ENCODE measurements at regions not wholly inside any gene's neighbourhood (a gene's known extent, or its start where the extent isn't known, plus 50 kb on each side); places are given as distances from the start of the nearest gene placed in this dataset.

DNA sequence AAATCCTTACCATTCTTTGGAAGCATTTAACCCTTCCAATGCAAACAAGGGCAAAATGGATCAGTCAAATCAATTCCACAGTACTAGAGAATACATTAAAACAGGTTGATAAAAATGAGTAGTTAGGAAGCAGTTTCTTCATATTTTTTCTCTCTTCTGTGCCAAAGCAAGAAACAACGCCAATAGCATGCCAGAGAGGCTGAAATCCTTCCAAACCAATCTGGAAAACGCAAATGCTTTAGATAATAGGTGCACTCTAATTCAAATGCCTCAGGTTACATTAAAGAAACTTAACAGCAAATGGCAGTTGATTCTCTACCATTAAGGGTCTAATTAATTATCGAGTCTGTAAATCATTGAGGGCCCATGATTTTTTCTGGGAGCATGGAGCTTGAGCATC lies 755.2 kb downstream of the C6orf118 start:
- Histone ChIP-seq H3K4me3 (ENCODE audit: low read depth, low read length) (no peak overlapping the region), H3K4me1 (no peaks in the 10 kb centered on the region), H3K27me3 (no peaks in the 10 kb centered on the region), H3K36me3 (no peaks in the 10 kb centered on the region), H3K9me3 (no peaks in the 10 kb centered on the region)
- DNase-seq = no peak
- TF ChIP-seq, protein P1, sequence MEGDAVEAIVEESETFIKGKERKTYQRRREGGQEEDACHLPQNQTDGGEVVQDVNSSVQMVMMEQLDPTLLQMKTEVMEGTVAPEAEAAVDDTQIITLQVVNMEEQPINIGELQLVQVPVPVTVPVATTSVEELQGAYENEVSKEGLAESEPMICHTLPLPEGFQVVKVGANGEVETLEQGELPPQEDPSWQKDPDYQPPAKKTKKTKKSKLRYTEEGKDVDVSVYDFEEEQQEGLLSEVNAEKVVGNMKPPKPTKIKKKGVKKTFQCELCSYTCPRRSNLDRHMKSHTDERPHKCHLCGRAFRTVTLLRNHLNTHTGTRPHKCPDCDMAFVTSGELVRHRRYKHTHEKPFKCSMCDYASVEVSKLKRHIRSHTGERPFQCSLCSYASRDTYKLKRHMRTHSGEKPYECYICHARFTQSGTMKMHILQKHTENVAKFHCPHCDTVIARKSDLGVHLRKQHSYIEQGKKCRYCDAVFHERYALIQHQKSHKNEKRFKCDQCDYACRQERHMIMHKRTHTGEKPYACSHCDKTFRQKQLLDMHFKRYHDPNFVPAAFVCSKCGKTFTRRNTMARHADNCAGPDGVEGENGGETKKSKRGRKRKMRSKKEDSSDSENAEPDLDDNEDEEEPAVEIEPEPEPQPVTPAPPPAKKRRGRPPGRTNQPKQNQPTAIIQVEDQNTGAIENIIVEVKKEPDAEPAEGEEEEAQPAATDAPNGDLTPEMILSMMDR (IDR thresholded peaks at IDR 0.05; ENCODE audit: low read depth, low read length) = no peak

DNA sequence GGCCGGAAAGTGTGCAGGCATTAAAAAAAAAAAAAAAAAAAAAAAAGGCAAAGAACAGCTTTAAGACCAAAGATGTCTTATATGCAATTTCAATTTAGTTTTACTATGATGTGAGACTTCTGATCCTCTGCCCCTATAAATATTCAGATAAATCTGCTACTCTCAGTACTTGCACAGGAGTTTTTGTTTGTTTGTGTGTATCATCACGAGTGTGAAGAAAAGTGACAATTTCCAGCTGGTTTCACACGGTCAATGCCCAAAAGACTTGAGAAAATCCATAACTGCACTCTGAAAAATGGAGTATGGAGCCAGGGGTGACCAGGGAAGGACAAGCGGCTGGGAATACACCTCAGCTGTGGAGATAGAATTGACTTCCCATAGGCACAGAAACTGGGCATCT lies 757.7 kb downstream of the C6orf118 start:
- no peak for DNase-seq
- Histone ChIP-seq H3K36me3 (no peaks in the 10 kb centered on the region), H3K4me1 (no peaks in the 10 kb centered on the region), H3K27me3 (no peaks in the 10 kb centered on the region), H3K9me3 (no peaks in the 10 kb centered on the region), H3K4me3 (ENCODE audit: low read depth, low read length) (no peak overlapping the region)
- TF ChIP-seq, protein P1 (IDR thresholded peaks at IDR 0.05; ENCODE audit: low read depth, low read length) = no peak

DNA sequence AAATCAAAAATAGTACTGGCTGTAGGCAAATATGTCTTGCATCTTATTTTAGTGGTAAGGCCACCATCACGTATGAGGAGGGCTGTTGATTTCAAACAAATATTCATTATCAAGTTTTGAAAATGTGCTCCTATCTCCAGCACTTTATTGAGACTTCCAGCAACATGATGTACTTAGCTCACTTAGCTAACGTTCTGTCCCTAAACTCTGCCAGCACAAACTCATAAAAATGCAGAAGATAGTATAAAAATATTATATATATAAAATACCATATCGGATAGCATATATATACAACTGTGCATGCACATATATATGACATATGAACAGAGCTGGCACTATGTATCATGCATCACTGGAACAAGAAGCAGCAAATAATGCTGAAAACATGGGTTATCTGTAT lies 762.3 kb downstream of the C6orf118 start:
- Histone ChIP-seq H3K9me3 (no peaks in the 10 kb centered on the region), H3K4me3 (ENCODE audit: low read depth, low read length) (no peak overlapping the region), H3K27me3 (no peaks in the 10 kb centered on the region), H3K4me1 (no peaks in the 10 kb centered on the region), H3K36me3 (no peaks in the 10 kb centered on the region)
- TF ChIP-seq, protein P1 (IDR thresholded peaks at IDR 0.05; ENCODE audit: low read depth, low read length) = no peak
- no peak for DNase-seq

DNA sequence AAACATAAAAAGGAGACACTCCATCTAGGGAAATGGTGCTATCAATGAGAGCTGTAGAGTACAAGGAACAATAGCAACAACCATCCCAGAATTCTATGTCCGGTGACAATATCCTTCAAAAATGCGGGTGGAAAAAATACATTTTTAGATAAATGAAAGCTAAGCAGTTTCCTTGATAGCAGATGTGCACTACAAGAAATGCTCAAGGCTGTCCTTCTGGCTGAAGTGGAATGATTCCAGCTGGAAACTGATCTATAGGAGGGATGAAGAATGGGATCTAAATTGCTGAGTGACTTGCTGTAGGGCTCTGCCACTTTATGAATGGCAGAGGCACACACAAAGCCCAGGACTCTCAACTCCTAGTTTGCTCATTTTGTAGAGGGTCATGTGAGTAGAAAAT lies 763.1 kb downstream of the C6orf118 start:
- TF ChIP-seq, protein P1 (IDR thresholded peaks at IDR 0.05; ENCODE audit: low read depth, low read length) = no peak
- Histone ChIP-seq H3K9me3 (no peaks in the 10 kb centered on the region), H3K4me3 (ENCODE audit: low read depth, low read length) (no peak overlapping the region), H3K4me1 (no peaks in the 10 kb centered on the region), H3K27me3 (no peaks in the 10 kb centered on the region), H3K36me3 (no peaks in the 10 kb centered on the region)
- DNase-seq = no peak

DNA sequence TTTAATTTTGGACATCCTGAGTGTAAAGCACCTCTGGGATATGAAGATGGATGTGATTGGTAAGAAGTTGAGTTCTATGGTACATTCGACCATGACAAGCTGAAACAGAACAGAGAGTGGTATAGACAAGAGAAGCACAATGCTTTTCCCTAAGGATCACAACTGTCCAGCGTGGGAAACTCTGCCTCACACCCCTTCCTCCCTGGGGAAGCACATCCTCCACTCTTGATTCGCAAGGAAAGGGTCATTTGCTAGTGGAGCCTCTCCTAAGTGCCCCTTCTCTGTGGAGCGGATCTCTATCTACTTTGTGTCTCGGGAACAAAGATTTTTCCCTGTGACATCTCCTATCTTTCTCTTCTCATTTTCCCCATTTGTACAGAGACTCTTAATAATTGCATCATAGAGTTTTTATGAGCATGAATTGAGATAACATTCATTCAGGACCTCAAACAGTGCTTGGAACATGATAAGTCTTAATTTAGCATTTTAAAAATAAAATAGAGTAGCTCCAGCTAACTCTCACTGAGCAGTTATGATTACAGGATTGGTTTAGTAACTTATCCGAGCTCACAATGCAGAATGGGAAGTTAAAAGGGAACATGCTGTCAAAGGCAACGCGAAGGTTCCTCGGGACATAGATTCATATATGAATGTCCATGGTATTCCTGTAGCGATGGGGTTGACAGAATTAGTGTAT lies 775.2 kb downstream of the C6orf118 start:
- H3K4me3 ChIP-seq (ENCODE audit: low read depth, low read length) = no peak overlapping the region
- DNase-seq = no peak
- no peaks in the 10 kb centered on the region for H3K27me3 ChIP-seq
- no peaks in the 10 kb centered on the region for H3K36me3 ChIP-seq
- TF ChIP-seq, protein P1 (IDR thresholded peaks at IDR 0.05; ENCODE audit: low read depth, low read length) = no peak
- peaks cover 10% of the 10 kb centered on the region; the same call in 1 of the 2 replicates for H3K4me1 ChIP-seq
- no peaks in the 10 kb centered on the region for H3K9me3 ChIP-seq

DNA sequence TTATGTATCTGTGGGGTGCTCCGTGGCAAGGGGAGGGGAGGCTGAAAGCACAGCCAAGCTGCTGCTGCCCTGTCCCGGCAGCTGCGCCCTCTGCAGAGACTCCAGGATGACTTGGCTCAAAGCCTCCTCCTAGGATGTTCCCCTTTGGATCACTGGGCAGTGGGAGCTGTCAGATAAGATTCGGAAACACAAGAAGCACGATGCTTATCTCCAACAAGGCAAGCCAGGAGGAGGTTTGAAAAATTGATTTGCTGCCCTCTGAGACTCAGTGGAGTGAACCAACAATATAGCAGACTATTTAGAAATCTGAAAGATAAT lies 776.4 kb downstream of the C6orf118 start:
- peaks cover 10% of the 10 kb centered on the region; the same call in 1 of the 2 replicates for H3K4me1 ChIP-seq
- no peaks in the 10 kb centered on the region for H3K36me3 ChIP-seq
- no peaks in the 10 kb centered on the region for H3K27me3 ChIP-seq
- TF ChIP-seq, protein P1 (IDR thresholded peaks at IDR 0.05; ENCODE audit: low read depth, low read length) = no peak
- no peaks in the 10 kb centered on the region for H3K9me3 ChIP-seq
- peak; percentile 64 for DNase-seq
- no peak overlapping the region for H3K4me3 ChIP-seq (ENCODE audit: low read depth, low read length)
